MM.1S (cell line): ENCODE measurements at regions not wholly inside any gene's neighbourhood (a gene's known extent, or its start where the extent isn't known, plus 50 kb on each side); places are given as distances from the start of the nearest gene placed in this dataset.
A peak's percentile ranks its signal among the peaks of the same experiment; 100 is the strongest.
"Not testable (repeated sequence)": the region's sequence is repeated elsewhere in the genome, so short reads cannot be mapped to it uniquely, and the experiment has no call there.

Experiments used
- DNase-seq: peaks from one replicate; pipeline ENCODE4 v3.0.0-alpha.2; 2015
- H2AFZ ChIP-seq: fragments of 300-600 bp; sonication (generic); 2 replicates; pipeline ENCODE4 v1.6.0; 2016; ENCODE audit warnings: antibody characterized with exemption, low read length
- H3F3A ChIP-seq: fragments of 300-600 bp; sonication (generic); 2 replicates; pipeline ENCODE4 v1.6.1; 2016; ENCODE audit warnings: mild to moderate bottlenecking, antibody characterized with exemption, low read length, moderate library complexity, mixed read lengths; ENCODE audit not compliant: insufficient read depth
- H3K27ac ChIP-seq: fragments of 300-600 bp; sonication (generic); 2 replicates; pipeline ENCODE4 v1.5.1; 2016; ENCODE audit warnings: mild to moderate bottlenecking, low read length
- H3K27me3 ChIP-seq: fragments of 300-600 bp; sonication (generic); replicated peaks from 2 replicates; pipeline ENCODE4 v1.6.0; 2016; ENCODE audit warnings: low read length; ENCODE audit not compliant: insufficient read depth
- H3K36me3 ChIP-seq: fragments of 300-600 bp; sonication (generic); replicated peaks from 2 replicates; pipeline ENCODE4 v1.6.1; 2016; ENCODE audit warnings: mild to moderate bottlenecking, low read length, mixed read lengths; ENCODE audit not compliant: insufficient read depth
- H3K4me1 ChIP-seq: fragments of 300-600 bp; sonication (generic); 2 replicates; pipeline ENCODE4 v1.6.1; 2016; ENCODE audit warnings: low read length, mixed read lengths
- H3K4me2 ChIP-seq: fragments of 300-600 bp; sonication (generic); 2 replicates; pipeline ENCODE4 v1.6.0; 2016; ENCODE audit warnings: low read depth, low read length
- H3K4me3 ChIP-seq: fragments of 300-600 bp; sonication (generic); 2 replicates; pipeline ENCODE4 v1.5.1; 2016; ENCODE audit warnings: low read length, mixed read lengths
- H3K79me2 ChIP-seq: fragments of 300-600 bp; sonication (generic); 2 replicates; pipeline ENCODE4 v1.6.1; 2016; ENCODE audit warnings: mixed run types, low read length, mixed read lengths
- H3K9ac ChIP-seq: fragments of 300-600 bp; sonication (generic); 2 replicates; pipeline ENCODE4 v1.6.1; 2016; ENCODE audit warnings: low read length, mixed read lengths
- H3K9me2 ChIP-seq: fragments of 300-600 bp; sonication (generic); replicated peaks from 2 replicates; pipeline ENCODE4 v1.6.1; 2016; ENCODE audit warnings: mild to moderate bottlenecking, low read length, mixed read lengths; ENCODE audit not compliant: insufficient read depth
- H3K9me3 ChIP-seq: fragments of 300-600 bp; sonication (generic); replicated peaks from 2 replicates; pipeline ENCODE4 v1.6.1; 2016; ENCODE audit warnings: mild to moderate bottlenecking, low read length, mixed read lengths; ENCODE audit not compliant: insufficient read depth
- H4K20me1 ChIP-seq: fragments of 300-600 bp; sonication (generic); 2 replicates; pipeline ENCODE4 v1.6.1; 2016; ENCODE audit warnings: mild to moderate bottlenecking, low read length, moderate library complexity, mixed read lengths; ENCODE audit not compliant: insufficient read depth
- EZH2 ChIP-seq: fragments of 300-600 bp; sonication (generic); optimal IDR thresholded peaks from 2 replicates; pipeline ENCODE3; 2017; ENCODE audit warnings: low read depth, mild to moderate bottlenecking, antibody characterized with exemption, low read length, mixed read lengths
- EZH2phosphoT487 ChIP-seq: fragments of 300-600 bp; sonication (generic); IDR thresholded peaks from 2 replicates; pipeline ENCODE4 v1.6.1; 2018; ENCODE audit warnings: antibody characterized with exemption, low read length
- TF ChIP-seq, protein P1 (sequence below): fragments of 300-600 bp; sonication (generic); IDR thresholded peaks from 2 replicates; pipeline ENCODE4 v1.5.1; 2016; ENCODE audit warnings: antibody characterized with exemption, low read length, mixed read lengths

DNA sequence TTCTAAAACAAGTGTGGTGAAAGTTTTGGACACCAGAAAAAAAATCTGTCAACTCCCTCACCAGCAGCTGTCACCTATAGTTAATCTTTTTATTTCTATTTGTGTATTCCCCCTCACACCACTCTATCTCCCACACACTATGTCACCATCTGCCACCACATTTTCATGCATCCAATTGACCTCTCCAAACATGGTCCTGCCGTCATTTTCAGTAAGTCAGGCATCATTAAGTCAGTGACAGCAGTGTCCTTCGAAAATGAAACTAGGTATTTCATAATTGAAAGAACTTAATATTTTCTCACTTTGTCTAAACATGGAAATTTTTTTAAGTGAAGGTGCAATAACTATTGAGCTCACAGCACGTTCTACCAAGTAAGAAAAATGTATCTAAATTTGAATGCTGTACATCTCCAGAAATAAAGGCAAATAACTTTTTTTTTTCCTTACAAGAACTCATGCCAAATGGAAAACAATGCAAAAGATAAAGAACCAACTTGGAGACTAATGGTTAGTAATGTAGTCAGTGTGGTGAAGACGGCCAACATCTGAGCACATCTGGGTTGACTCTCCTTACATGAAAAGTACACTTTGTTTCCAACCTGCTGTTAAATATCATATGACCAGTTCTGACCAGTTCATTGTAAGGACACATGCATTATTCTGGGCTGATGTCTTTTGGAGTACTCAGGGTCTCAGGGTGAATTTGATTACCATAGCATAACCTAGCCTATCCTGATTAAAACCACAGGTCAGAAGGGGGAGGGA is 623.3 kb upstream of the MANEA start:
- Histone ChIP-seq H3K9me2 (no peaks in the 10 kb centered on the region), H4K20me1 (no peaks in the 10 kb centered on the region; the same call in 1 of the 2 replicates), H3K4me3 (no peak overlapping the region), H3K27ac (no peak overlapping the region), H3K36me3 (no peaks in the 10 kb centered on the region), H3K79me2 (no peaks in the 10 kb centered on the region), H2AFZ (no peak overlapping the region), H3K9ac (no peak overlapping the region), H3F3A (no peaks in the 10 kb centered on the region), H3K27me3 (no peaks in the 10 kb centered on the region), H3K4me2 (no peak overlapping the region), H3K4me1 (no peaks in the 10 kb centered on the region), H3K9me3 (no peaks in the 10 kb centered on the region)
- DNase-seq = peak; percentile 10
- TF ChIP-seq, protein P1, sequence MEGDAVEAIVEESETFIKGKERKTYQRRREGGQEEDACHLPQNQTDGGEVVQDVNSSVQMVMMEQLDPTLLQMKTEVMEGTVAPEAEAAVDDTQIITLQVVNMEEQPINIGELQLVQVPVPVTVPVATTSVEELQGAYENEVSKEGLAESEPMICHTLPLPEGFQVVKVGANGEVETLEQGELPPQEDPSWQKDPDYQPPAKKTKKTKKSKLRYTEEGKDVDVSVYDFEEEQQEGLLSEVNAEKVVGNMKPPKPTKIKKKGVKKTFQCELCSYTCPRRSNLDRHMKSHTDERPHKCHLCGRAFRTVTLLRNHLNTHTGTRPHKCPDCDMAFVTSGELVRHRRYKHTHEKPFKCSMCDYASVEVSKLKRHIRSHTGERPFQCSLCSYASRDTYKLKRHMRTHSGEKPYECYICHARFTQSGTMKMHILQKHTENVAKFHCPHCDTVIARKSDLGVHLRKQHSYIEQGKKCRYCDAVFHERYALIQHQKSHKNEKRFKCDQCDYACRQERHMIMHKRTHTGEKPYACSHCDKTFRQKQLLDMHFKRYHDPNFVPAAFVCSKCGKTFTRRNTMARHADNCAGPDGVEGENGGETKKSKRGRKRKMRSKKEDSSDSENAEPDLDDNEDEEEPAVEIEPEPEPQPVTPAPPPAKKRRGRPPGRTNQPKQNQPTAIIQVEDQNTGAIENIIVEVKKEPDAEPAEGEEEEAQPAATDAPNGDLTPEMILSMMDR = no peak
- no peak for TF ChIP-seq EZH2phosphoT487
- TF ChIP-seq EZH2 = no peak

DNA sequence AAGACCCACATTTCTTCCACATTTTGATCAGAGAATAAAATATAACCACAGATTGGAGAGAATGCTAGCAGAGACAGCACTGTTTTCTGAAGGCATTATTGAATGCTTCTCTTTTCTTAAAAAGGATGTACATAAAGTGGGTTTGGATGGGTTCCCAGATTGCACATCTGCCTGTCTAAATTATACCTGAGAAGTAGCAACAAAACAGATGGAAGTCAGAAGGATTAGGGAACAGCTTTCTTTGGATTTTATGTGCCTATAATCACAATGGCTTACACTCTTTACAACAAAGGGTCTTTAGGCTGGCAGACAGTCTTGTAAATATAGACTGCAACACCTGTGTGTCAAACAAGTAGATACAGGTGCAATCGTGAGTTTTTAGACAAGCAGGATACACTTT is 622.2 kb upstream of the MANEA start:
- Histone ChIP-seq H3K4me1 (no peaks in the 10 kb centered on the region), H2AFZ (no peak overlapping the region), H3K9ac (no peak overlapping the region), H3K79me2 (no peaks in the 10 kb centered on the region), H3K27ac (no peak overlapping the region), H3K27me3 (no peaks in the 10 kb centered on the region), H3K9me2 (no peaks in the 10 kb centered on the region), H3F3A (no peaks in the 10 kb centered on the region), H3K4me3 (no peak overlapping the region), H3K36me3 (no peaks in the 10 kb centered on the region), H4K20me1 (no peaks in the 10 kb centered on the region; the same call in 1 of the 2 replicates), H3K9me3 (no peaks in the 10 kb centered on the region), H3K4me2 (no peak overlapping the region)
- DNase-seq = no peak
- no peak for TF ChIP-seq EZH2phosphoT487
- TF ChIP-seq EZH2 = no peak
- TF ChIP-seq, protein P1 = no peak

DNA sequence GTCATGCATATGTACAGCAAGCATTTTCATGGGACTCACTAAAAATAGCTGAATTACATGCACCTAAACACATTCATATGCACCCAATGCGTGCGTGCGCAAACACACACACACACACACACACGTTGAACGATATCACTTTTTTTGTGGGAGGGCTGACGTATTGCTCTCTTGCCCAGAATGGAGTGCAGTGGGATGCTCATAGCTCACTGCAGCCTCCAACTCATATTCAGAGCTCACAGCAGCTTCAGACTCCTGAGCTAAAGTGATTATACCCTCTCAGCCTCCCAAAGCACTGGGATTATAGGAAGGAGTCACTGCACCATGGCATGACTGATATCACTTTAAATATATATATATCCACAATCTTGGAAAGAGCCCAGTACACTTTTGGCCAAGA is 620.4 kb upstream of the MANEA start:
- no peaks in the 10 kb centered on the region for H3K4me1 ChIP-seq
- no peak overlapping the region for H3K4me3 ChIP-seq
- no peak overlapping the region for H2AFZ ChIP-seq
- no peaks in the 10 kb centered on the region for H3K36me3 ChIP-seq
- no peaks in the 10 kb centered on the region; the same call in 1 of the 2 replicates for H4K20me1 ChIP-seq
- H3K9me2 ChIP-seq = no peaks in the 10 kb centered on the region
- no peaks in the 10 kb centered on the region for H3K27me3 ChIP-seq
- no peak for DNase-seq
- H3K27ac ChIP-seq = no peak overlapping the region
- TF ChIP-seq EZH2phosphoT487 (no peak), EZH2 (no peak)
- TF ChIP-seq, protein P1 = no peak
- no peaks in the 10 kb centered on the region for H3K9me3 ChIP-seq
- H3F3A ChIP-seq = no peaks in the 10 kb centered on the region
- no peaks in the 10 kb centered on the region for H3K79me2 ChIP-seq
- no peak overlapping the region for H3K4me2 ChIP-seq
- H3K9ac ChIP-seq = no peak overlapping the region

DNA sequence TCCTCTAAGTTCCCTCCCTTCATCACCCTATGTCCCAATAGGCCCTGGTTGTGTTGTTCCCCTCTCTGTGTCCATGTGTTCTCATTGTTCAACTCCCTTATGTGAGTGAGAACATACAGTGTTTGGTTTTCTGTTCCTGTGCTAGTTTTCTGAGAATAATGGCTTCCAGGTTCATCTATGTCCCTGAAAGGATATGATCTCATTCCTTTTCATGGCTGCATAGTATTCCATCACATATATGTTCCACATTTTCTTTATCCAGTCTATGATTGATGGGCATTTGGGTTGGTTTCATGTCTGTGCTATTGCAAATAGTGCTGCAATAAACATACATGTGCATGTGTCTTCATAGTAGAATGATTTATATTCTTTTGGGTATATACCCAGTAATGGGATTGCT is 612.6 kb upstream of the MANEA start:
- H3K9ac ChIP-seq, H3K4me3 ChIP-seq, H3K9me3 ChIP-seq, H3K4me2 ChIP-seq, H4K20me1 ChIP-seq, H3K9me2 ChIP-seq, H3K79me2 ChIP-seq, H3K36me3 ChIP-seq, H3K27me3 ChIP-seq, H3K27ac ChIP-seq, H3F3A ChIP-seq, H2AFZ ChIP-seq, H3K4me1 ChIP-seq, DNase-seq: not testable (repeated sequence)
